GM12878 (cell line): ENCODE measurements at regions not wholly inside any gene's neighbourhood (a gene's known extent, or its start where the extent isn't known, plus 50 kb on each side); places are given as distances from the start of the nearest gene placed in this dataset.

Experiments
- CBFB ChIP-seq: IDR thresholded peaks from 2 replicates; pipeline ENCODE4 v1.6.1; 2016; ENCODE audit warnings: antibody characterized with exemption, low read depth
- CTCF ChIP-seq, 3 experiments: IDR thresholded peaks in 2 of 3; conservative IDR thresholded peaks in 1 of 3; 2 replicates each; pipeline ENCODE4 v1.5.1; 2011; ENCODE audit warnings: low read depth in 3 of 3, low read length in 3 of 3, mild to moderate bottlenecking in 3 of 3, control low read depth in 2 of 3, moderate library complexity in 2 of 3, inconsistent platforms in 1 of 3, mixed read lengths in 1 of 3; ENCODE audit not compliant: control insufficient read depth in 2 of 3, insufficient read depth in 1 of 3; ENCODE audit errors: extremely low read depth in 1 of 3
- E2F8 ChIP-seq: fragments of 450-650 bp; IDR thresholded peaks from 2 replicates; pipeline ENCODE4 v1.6.1; 2018; ENCODE audit warnings: mild to moderate bottlenecking, low read depth, moderate library complexity; ENCODE audit not compliant: partially characterized antibody
- GATAD2B ChIP-seq: fragments of 450-650 bp; conservative IDR thresholded peaks from 2 replicates; pipeline ENCODE4 v1.6.1; 2017; ENCODE audit warnings: low read depth, mild to moderate bottlenecking, moderate library complexity
- POLR2AphosphoS2 ChIP-seq: IDR thresholded peaks from 2 replicates; pipeline ENCODE4 v1.6.1; 2011; ENCODE audit warnings: low read depth, mild to moderate bottlenecking, low read length, improper control_type of control experiment, moderate library complexity
- RFX5 ChIP-seq: IDR thresholded peaks from 2 replicates; pipeline ENCODE4 v1.6.1; 2011; ENCODE audit warnings: low read depth, low read length, improper control_type of control experiment
- SREBF2 ChIP-seq: IDR thresholded peaks from 2 replicates; pipeline ENCODE4 v1.6.1; 2012; ENCODE audit warnings: mild to moderate bottlenecking, low read length
- USF2 ChIP-seq: IDR thresholded peaks from 2 replicates; pipeline ENCODE4 v1.6.1; 2011; ENCODE audit warnings: low read depth, low read length, improper control_type of control experiment, borderline replicate concordance
- ZBTB40 ChIP-seq: fragments of 450-650 bp; IDR thresholded peaks from 2 replicates; pipeline ENCODE4 v1.6.1; 2016; ENCODE audit warnings: mild to moderate bottlenecking, moderate library complexity, borderline replicate concordance

- no peak for TF ChIP-seq E2F8
- no peak for TF ChIP-seq CBFB
- TF ChIP-seq ZBTB40 = no peak
- no peak for TF ChIP-seq USF2
- no peak for TF ChIP-seq GATAD2B
- no peak for TF ChIP-seq CTCF (IDR thresholded peaks at IDR 0.05 in 2 of 3, conservative IDR thresholded peaks at IDR 0.05 in 1 of 3; ENCODE audit: control insufficient read depth in 2 of 3, extremely low read depth in 1 of 3, insufficient read depth in 1 of 3, low read depth in 3 of 3, low read length in 3 of 3)
- no peak for TF ChIP-seq SREBF2
- no peak for TF ChIP-seq POLR2AphosphoS2
- no peak for TF ChIP-seq RFX5
Measured at GRCh38 chr9:73824671-73825070, 672.5 kb upstream of the RORB start (continued).
